Choroid plexus epithelial cell (primary cell): ENCODE measurements at regions not wholly inside any gene's neighbourhood (a gene's known extent, or its start where the extent isn't known, plus 50 kb on each side); places are given as distances from the start of the nearest gene placed in this dataset.
"Not testable (repeated sequence)": the region's sequence is repeated elsewhere in the genome, so short reads cannot be mapped to it uniquely, and the experiment has no call there.

ENCODE experiments used
- DNase-seq: peaks from one replicate; pipeline ENCODE4 v3.0.0-alpha.2; 2010; ENCODE audit warnings: low read depth
- H3K4me3 ChIP-seq: 2 replicates; pipeline ENCODE4 v1.5.1; 2011; ENCODE audit warnings: low read depth, mild to moderate bottlenecking, control low read depth, low read length, moderate library complexity
- TF ChIP-seq, protein P1 (sequence below): conservative IDR thresholded peaks from 2 replicates; pipeline ENCODE4 v1.5.1; 2011; ENCODE audit warnings: low read depth, mild to moderate bottlenecking, control low read depth, inconsistent platforms, low read length, moderate library complexity

DNA sequence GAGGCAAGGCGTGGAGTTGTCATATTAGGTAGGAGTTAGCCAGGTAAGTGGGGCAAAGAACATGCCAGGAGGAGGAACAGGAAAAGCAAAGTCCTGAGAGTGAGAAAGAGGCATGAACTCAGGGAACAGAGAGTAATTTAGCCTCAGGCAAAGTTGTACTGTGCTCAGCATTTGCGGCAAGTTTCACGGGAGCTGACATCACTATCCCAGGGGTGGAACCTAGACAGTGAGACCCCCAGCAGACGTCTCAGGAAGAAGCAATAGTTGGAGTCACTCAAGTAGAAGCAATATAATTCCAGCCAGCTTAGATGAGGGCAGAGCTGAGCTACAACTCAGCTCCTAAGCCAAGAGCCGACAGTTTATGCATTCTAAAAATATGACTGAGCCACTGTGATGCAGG lies 426.0 kb upstream of the ISX start:
- TF ChIP-seq, protein P1, sequence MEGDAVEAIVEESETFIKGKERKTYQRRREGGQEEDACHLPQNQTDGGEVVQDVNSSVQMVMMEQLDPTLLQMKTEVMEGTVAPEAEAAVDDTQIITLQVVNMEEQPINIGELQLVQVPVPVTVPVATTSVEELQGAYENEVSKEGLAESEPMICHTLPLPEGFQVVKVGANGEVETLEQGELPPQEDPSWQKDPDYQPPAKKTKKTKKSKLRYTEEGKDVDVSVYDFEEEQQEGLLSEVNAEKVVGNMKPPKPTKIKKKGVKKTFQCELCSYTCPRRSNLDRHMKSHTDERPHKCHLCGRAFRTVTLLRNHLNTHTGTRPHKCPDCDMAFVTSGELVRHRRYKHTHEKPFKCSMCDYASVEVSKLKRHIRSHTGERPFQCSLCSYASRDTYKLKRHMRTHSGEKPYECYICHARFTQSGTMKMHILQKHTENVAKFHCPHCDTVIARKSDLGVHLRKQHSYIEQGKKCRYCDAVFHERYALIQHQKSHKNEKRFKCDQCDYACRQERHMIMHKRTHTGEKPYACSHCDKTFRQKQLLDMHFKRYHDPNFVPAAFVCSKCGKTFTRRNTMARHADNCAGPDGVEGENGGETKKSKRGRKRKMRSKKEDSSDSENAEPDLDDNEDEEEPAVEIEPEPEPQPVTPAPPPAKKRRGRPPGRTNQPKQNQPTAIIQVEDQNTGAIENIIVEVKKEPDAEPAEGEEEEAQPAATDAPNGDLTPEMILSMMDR, result no peak
- no peak overlapping the region for H3K4me3 ChIP-seq
- DNase-seq, result no peak

DNA sequence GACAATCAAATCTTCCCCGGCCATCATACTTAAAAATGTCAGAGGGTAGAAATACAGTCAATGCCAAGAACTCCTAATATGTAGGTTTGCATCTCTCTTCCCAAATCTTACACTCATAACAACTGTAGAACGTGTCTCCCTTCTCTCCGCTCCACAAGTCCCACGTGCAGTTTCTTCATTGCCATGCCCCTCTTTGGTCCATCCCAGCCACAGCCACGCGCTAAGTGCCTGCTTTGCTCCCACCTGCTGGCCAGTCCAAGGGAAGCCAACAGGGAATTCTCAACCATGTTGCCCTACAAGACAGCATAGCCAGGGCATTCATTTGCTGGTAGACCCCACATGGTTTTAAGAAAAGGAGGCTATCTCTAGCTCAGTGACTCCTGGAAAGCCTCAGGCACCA lies 420.6 kb upstream of the ISX start:
- DNase-seq, result no peak
- no peak overlapping the region for H3K4me3 ChIP-seq
- TF ChIP-seq, protein P1, result no peak

DNA sequence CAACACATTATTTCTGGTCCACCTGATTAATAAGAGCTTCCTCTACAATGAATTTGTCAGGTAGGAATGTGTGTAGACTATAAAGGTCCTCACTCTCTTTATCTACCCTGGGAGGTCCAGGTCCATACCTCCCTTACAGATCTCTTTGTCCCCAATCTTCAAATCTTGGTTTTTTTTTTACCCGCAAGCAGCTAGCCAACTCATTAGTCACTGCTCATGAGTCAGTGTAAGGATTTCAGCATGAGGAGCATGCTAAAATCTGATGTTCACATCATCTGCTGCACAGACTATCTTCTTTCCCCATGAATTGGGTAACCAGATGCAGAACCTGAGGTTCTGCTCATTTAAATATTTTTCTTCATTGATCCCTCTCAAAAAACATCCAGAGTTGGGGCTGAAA lies 397.0 kb upstream of the ISX start:
- H3K4me3 ChIP-seq, result no peak overlapping the region
- no peak for DNase-seq
- TF ChIP-seq, protein P1, result no peak

DNA sequence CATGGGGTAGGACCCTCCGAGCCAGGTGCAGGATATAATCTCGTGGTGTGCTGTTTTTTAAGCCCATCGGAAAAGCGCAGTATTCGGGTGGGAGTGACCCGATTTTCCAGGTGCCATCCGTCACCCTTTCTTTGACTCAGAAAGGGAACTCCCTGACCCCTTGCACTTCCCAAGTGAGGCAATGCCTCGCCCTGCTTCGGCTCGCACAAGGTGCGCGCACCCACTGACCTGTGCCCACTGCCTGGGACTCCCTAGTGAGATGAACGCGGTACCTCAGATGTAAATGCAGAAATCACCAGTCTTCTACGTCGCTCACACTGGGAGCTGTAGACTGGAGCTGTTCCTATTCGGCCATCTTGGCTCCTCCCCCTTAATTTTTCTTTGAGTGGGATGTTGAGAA lies 382.9 kb upstream of the ISX start:
- H3K4me3 ChIP-seq, DNase-seq: not testable (repeated sequence)

DNA sequence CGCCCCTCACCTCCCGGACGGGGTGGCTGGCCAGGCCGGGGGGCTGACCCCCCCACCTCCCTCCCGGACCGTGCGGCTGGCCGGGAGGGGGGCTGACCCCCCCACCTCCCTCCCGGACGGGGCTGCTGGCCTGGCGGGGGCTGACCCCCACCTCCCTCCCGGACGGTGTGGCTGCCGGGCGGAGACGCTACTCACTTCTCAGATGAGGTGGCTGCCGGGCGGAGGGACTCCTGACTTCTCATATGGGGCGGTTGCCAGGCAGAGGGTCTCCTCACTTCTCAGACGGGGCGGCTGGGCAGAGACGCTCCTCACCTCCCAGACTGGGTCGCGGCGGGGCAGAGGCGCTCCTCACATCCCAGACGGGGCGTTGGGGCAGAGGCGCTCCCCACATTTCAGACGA lies 381.7 kb upstream of the ISX start:
- H3K4me3 ChIP-seq, DNase-seq: not testable (repeated sequence)

DNA sequence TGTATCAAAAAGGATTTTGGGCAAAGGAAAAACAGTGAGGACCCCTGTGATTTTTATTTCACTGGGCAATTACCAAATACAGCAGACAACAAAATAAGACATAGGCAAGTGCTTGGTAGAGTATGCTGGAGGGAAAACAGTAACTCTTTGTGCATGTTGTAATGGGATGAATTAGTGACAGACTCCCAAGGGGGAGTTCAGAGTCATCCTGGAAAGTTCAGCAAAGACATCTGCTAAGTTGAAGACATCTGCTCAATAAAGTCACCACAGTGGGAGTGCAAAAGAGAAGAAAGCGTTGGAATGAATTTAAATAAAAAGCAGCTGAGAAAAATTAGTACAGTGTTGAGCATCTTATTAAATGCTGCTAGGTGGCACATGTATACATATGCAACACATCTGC lies 378.8 kb upstream of the ISX start:
- no peak for DNase-seq
- TF ChIP-seq, protein P1, result no peak
- H3K4me3 ChIP-seq, result no peak overlapping the region

DNA sequence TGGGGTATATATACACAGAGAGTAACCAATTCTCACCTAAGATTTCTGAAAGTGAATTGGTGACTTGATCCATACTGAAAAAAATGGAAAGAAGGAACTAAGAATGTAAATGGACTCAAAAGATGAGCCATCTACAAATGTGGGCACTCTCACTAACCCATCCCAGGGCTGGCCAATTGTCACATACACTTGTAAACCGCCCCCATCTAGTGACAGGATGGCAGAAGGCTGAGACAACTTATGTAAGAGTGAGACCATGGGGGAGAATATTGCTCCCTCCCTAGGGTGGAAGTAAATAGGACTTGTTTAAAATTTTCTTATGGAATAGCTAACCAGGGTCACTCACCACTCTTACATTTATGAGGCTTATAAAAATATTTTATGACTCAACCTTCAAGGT lies 377.1 kb upstream of the ISX start:
- no peak overlapping the region for H3K4me3 ChIP-seq
- no peak for DNase-seq
- TF ChIP-seq, protein P1, result no peak

DNA sequence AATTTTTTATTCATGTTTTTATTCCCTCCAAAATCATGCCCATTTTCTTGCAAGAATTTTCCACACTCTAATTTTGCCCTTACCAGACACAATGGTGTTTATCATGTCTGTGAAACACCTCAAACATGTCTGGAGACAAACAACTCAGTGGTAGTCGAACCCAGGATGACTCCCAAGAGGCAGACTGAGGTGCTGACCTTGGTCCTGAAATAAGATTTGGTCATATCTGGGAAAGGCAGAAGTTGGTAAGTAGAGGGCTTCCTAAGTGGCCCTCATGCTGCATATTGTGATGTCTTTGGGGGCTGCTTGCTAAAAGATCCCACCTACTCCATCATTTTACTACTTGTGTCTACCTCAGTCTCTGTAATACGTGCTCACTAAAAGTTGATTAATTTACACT lies 369.4 kb upstream of the ISX start:
- H3K4me3 ChIP-seq, result no peak overlapping the region
- no peak for DNase-seq
- TF ChIP-seq, protein P1, result no peak
